H1 (cell line): ENCODE measurements at regions not wholly inside any gene's neighbourhood (a gene's known extent, or its start where the extent isn't known, plus 50 kb on each side); places are given as distances from the start of the nearest gene placed in this dataset.

ENCODE experiments used
- CTCF ChIA-PET: fragments of 300-600 bp; sonication (Branson Sonifier 250); formaldehyde crosslinking; loops from one replicate; lab custom pipeline; 2021; ENCODE audit not compliant: partially characterized antibody; lab: Charles Lee
- POLR2A ChIA-PET: fragments of 300-600 bp; sonication (Branson Sonifier 250); formaldehyde crosslinking; loops from one replicate; lab custom pipeline; 2021; ENCODE audit warnings: inconsistent platforms; ENCODE audit not compliant: partially characterized antibody; lab: Charles Lee
- DNase-seq, 2 experiments: peaks; one replicate each; pipeline versions ENCODE4 v3.0.0 to v3.0.0-alpha.2; 2010 to 2022; ENCODE audit warnings: low spot score in 2 of 2, low read depth in 1 of 2, mixed read lengths in 1 of 2
- FAIRE-seq: peaks from 2 replicates; lab custom pipeline; 2011; peaks lifted over from hg19 to GRCh38; lab: Jason Lieb, UNC
- H2AFZ ChIP-seq: 2 replicates; pipeline ENCODE4 v1.8.1; 2012; ENCODE audit warnings: low read length, inconsistent platforms
- H2AK5ac ChIP-seq: 2 replicates; pipeline ENCODE4 v1.6.1; 2013; ENCODE audit warnings: low read depth, low read length
- H2BK120ac ChIP-seq: replicated peaks from 2 replicates; pipeline ENCODE3; 2013; ENCODE audit warnings: low read depth, low read length, inconsistent platforms
- H2BK12ac ChIP-seq: 2 replicates; pipeline ENCODE4 v1.6.1; 2013; ENCODE audit warnings: low read depth, low read length
- H2BK15ac ChIP-seq: 2 replicates; pipeline ENCODE4 v1.6.1; 2013; ENCODE audit warnings: low read length
- H2BK20ac ChIP-seq: 2 replicates; pipeline ENCODE4 v1.6.1; 2013; ENCODE audit warnings: low read length
- H2BK5ac ChIP-seq: 2 replicates; pipeline ENCODE4 v1.6.1; 2013; ENCODE audit warnings: low read depth, low read length
- H3K14ac ChIP-seq: 2 replicates; pipeline ENCODE4 v1.6.1; 2013; ENCODE audit warnings: inconsistent platforms; ENCODE audit not compliant: insufficient read length
- H3K18ac ChIP-seq: 2 replicates; pipeline ENCODE4 v1.6.1; 2013; ENCODE audit warnings: low read length; ENCODE audit errors: extremely low read depth
- H3K23ac ChIP-seq: 2 replicates; pipeline ENCODE4 v1.6.1; 2013; ENCODE audit warnings: inconsistent platforms; ENCODE audit not compliant: insufficient read length
- H3K23me2 ChIP-seq: 2 replicates; pipeline ENCODE4 v1.6.1; 2013; ENCODE audit warnings: low read depth, low read length
- H3K27ac ChIP-seq: 2 replicates; pipeline ENCODE4 v1.6.1; 2011; ENCODE audit warnings: low read depth, low read length, inconsistent platforms
- H3K27me3 ChIP-seq, 4 experiments: replicated peaks in 1 of 4; 1 replicate in 1 of 4; 2 replicates in 3 of 4; pipeline versions ENCODE4 v1.6.1 to v1.8.1; 2011 to 2013; ENCODE audit warnings: low read length in 3 of 4, mild to moderate bottlenecking in 3 of 4, inconsistent platforms in 2 of 4, mixed read lengths in 2 of 4, moderate library complexity in 1 of 4; ENCODE audit not compliant: control insufficient read depth in 3 of 4, insufficient read depth in 3 of 4; ENCODE audit errors: extremely low read depth in 1 of 4
- H3K36me3 ChIP-seq, 4 experiments: 2 replicates each; pipeline versions ENCODE4 v1.6.1 to v1.8.1; 2011 to 2013; ENCODE audit warnings: mild to moderate bottlenecking in 4 of 4, low read length in 3 of 4, moderate library complexity in 2 of 4, control low read depth in 1 of 4, inconsistent platforms in 1 of 4; ENCODE audit not compliant: insufficient read depth in 4 of 4, control insufficient read depth in 2 of 4
- H3K4ac ChIP-seq: replicated peaks from 2 replicates; pipeline ENCODE3; 2013; ENCODE audit warnings: low read length, low read depth, mixed read lengths, inconsistent platforms; ENCODE audit not compliant: insufficient read length
- H3K4me1 ChIP-seq, 4 experiments: replicated peaks in 1 of 4; 1 replicate in 1 of 4; 2 replicates in 3 of 4; pipeline versions ENCODE4 v1.6.1 to v1.8.1; 2011 to 2013; ENCODE audit warnings: low read length in 3 of 4, inconsistent platforms in 2 of 4, mixed read lengths in 1 of 4; ENCODE audit not compliant: insufficient read depth in 4 of 4, control insufficient read depth in 3 of 4
- H3K4me2 ChIP-seq, 2 experiments: 2 replicates each; pipeline versions ENCODE4 v1.6.1 to v1.8.1; 2011 to 2013; ENCODE audit warnings: low read depth in 2 of 2, low read length in 2 of 2, control low read depth in 1 of 2, inconsistent platforms in 1 of 2, mild to moderate bottlenecking in 1 of 2; ENCODE audit not compliant: insufficient read depth in 1 of 2
- H3K4me3 ChIP-seq, 4 experiments: fragments of 200-600, 300-600 bp in 1 of 4; sonication (generic), shearing (Covaris generic), sonication (Bioruptor Twin) in 1 of 4; 2 replicates each; pipeline versions ENCODE4 v1.5.1 to v1.8.1; 2011 to 2016; ENCODE audit warnings: low read length in 4 of 4, low read depth in 3 of 4, control low read depth in 2 of 4, inconsistent platforms in 2 of 4, mild to moderate bottlenecking in 2 of 4, mixed read lengths in 1 of 4, moderate library complexity in 1 of 4; ENCODE audit not compliant: insufficient read depth in 2 of 4; ENCODE audit errors: extremely low read depth in 1 of 4
- H3K56ac ChIP-seq: replicated peaks from 2 replicates; pipeline ENCODE3; 2013; ENCODE audit warnings: low read depth, mild to moderate bottlenecking, mixed read lengths, low read length, inconsistent platforms; ENCODE audit not compliant: insufficient read length
- H3K79me1 ChIP-seq: 2 replicates; pipeline ENCODE4 v1.6.1; 2013; ENCODE audit warnings: low read depth, low read length, control low read depth
- H3K79me2 ChIP-seq, 2 experiments: 2 replicates each; pipeline versions ENCODE4 v1.6.1 to v1.8.1; 2012 to 2013; ENCODE audit warnings: low read length in 2 of 2, mild to moderate bottlenecking in 2 of 2, inconsistent platforms in 1 of 2; ENCODE audit not compliant: insufficient read depth in 2 of 2, control insufficient read depth in 1 of 2
- H3K9ac ChIP-seq, 4 experiments: replicated peaks in 1 of 4; 1 replicate in 1 of 4; 2 replicates in 3 of 4; pipeline versions ENCODE4 v1.6.1 to v1.8.1; 2011 to 2013; ENCODE audit warnings: low read depth in 3 of 4, low read length in 3 of 4, control low read depth in 2 of 4, mild to moderate bottlenecking in 2 of 4, moderate library complexity in 2 of 4, inconsistent platforms in 1 of 4; ENCODE audit errors: extremely low read depth in 1 of 4
- H3K9me3 ChIP-seq, 2 experiments: 2 replicates each; pipeline versions ENCODE4 v1.6.1 to v1.8.1; 2012 to 2013; ENCODE audit warnings: mild to moderate bottlenecking in 2 of 2, moderate library complexity in 2 of 2, control low read depth in 1 of 2, inconsistent platforms in 1 of 2, low read depth in 1 of 2, low read length in 1 of 2, mixed read lengths in 1 of 2; ENCODE audit not compliant: insufficient read depth in 2 of 2
- H4K20me1 ChIP-seq, 2 experiments: replicated peaks in 1 of 2; 2 replicates each; pipeline versions ENCODE3 to v1.8.1; 2011 to 2013; ENCODE audit warnings: inconsistent platforms in 2 of 2, low read length in 2 of 2, mild to moderate bottlenecking in 1 of 2; ENCODE audit not compliant: insufficient read depth in 2 of 2, control insufficient read depth in 1 of 2
- H4K5ac ChIP-seq: 2 replicates; pipeline ENCODE4 v1.6.1; 2013; ENCODE audit warnings: low read length, low read depth, mixed read lengths, inconsistent platforms; ENCODE audit not compliant: insufficient read length
- H4K8ac ChIP-seq: 2 replicates; pipeline ENCODE4 v1.8.0; 2013; ENCODE audit warnings: mild to moderate bottlenecking, moderate library complexity, low read length, inconsistent platforms; ENCODE audit not compliant: insufficient read depth; ENCODE audit errors: extremely low read depth
- H4K91ac ChIP-seq: replicated peaks from 2 replicates; pipeline ENCODE3; 2013; ENCODE audit warnings: low read length, mixed read lengths, inconsistent platforms; ENCODE audit not compliant: insufficient read length
- CBX5 ChIP-seq: fragments of 300-800, 300-1000 bp; sonication (generic); IDR thresholded peaks from 2 replicates; pipeline ENCODE4 v1.7.1; 2016; ENCODE audit warnings: antibody characterized with exemption, low read length, low read depth
- CEBPB ChIP-seq: IDR thresholded peaks from 2 replicates; pipeline ENCODE4 v1.6.1; 2012; ENCODE audit warnings: low read depth, low read length
- MAFK ChIP-seq: IDR thresholded peaks from 2 replicates; pipeline ENCODE4 v1.6.1; 2012; ENCODE audit warnings: low read depth, mild to moderate bottlenecking, improper control_type of control experiment, low read length
- SIN3A ChIP-seq, 2 experiments: IDR thresholded peaks in 1 of 2; conservative IDR thresholded peaks in 1 of 2; 2 replicates each; pipeline ENCODE4 v1.6.1; 2011 to 2012; ENCODE audit warnings: low read length in 2 of 2, improper control_type of control experiment in 1 of 2, low read depth in 1 of 2, mild to moderate bottlenecking in 1 of 2
- TBP ChIP-seq: IDR thresholded peaks from 2 replicates; pipeline ENCODE4 v1.6.1; 2011; ENCODE audit warnings: low read depth, low read length, improper control_type of control experiment
- WGBS, 2 experiments: shearing (Covaris generic) in 1 of 2; methylation state at CpG; one replicate each; pipeline versions ENCODE4 v1.1.6 to v1.1.7; 2013 to 2015; ENCODE audit warnings: low lambda C conversion rate in 2 of 2, mixed read lengths in 2 of 2, inconsistent platforms in 1 of 2, low coverage in 1 of 2, missing lambda C conversion rate in 1 of 2; ENCODE audit not compliant: insufficient replicate concordance in 2 of 2, insufficient coverage in 1 of 2, insufficient read length in 1 of 2; ENCODE audit errors: extremely low coverage in 1 of 2, missing lambda C conversion rate in 1 of 2; 5-methylcytosine and 5-hydroxymethylcytosine counted together

DNA sequence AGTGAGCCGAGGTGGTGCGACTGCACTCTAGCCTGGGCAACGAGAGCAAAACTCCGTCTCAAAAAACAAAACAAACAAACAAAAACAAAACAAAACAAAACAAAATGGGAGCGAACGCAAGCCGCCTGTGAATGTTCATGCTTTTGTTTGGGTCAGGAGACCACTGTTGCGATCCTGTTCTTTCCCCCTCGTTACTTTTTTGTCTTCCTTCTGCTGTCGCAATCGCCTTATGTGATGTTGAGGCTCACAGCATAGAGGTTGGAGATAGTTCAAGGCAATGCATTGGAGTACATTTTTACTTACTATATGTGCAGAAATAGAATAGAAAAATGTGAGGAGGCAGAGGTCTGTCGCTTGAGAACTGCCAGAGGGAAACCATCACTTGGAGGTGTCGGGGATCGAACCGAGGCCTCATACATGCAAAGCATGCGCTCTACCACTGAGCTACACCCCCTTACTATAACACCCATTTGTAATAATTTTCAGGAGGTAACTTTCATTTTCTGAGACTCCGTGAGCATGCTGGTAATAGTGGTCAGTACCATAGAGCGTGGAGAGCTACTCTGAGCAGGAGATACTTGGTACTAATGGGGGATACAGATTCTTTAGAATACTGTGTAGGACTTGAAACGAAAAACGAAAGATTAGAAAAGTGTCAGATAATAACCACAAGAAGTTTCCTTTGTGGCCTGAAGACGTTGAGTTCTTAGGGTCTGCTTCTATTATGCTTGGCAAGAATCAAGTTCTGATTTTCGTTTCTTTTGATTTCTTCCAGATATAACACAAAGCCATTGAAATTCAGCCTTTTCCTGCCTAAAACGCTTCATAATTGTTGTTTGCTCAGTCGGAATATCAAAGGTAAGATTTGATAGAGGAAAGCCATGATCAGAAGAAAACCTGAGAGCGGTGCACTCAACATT is 121.1 kb downstream of the TRIM27 start:
- Histone ChIP-seq H3K56ac (no peak overlapping the region), H3K79me2 (no peaks in the 10 kb centered on the region), H2BK5ac (no peak overlapping the region), H4K5ac (no peak overlapping the region), H4K20me1 (no peaks in the 10 kb centered on the region), H3K79me1 (no peaks in the 10 kb centered on the region), H3K36me3 (no peaks in the 10 kb centered on the region), H4K91ac (no peak overlapping the region), H3K4ac (no peak overlapping the region), H2AFZ (peak overlapping the region; percentile 85), H3K18ac (no peak overlapping the region), H3K27me3 (peaks cover 2 to 23% (median 12%) of the 10 kb centered on the region in 4 experiments; a peak in 6 of 7 replicates), H3K27ac (no peak overlapping the region), H3K4me1 (no peaks in the 10 kb centered on the region; a peak in 1 of 7 replicates), H3K23ac (no peak overlapping the region), H2BK15ac (no peak overlapping the region), H3K23me2 (peaks cover 7% of the 10 kb centered on the region), H2BK12ac (no peak overlapping the region), H3K9ac (no peak overlapping the region), H3K9me3 (no peaks in the 10 kb centered on the region), H3K4me2 (peak overlapping the region; percentile 57 to 89), H3K4me3 (peak overlapping the region; percentile 47 to 74 (median 61); a peak in 7 of 8 replicates), H2BK20ac (no peak overlapping the region), H2AK5ac (no peak overlapping the region), H4K8ac (no peak overlapping the region), H2BK120ac (no peak overlapping the region), H3K14ac (no peak overlapping the region)
- WGBS, 2 experiments: 35% methylated on average over 25 of the region's 25 CpGs; no CpG with 5 or more reads in 1 of the 2 experiments
- peak; percentile 88 for FAIRE-seq
- ChIA-PET CTCF (interaction anchor here (0.5 to 1.2 kb wide), 2 partner anchors 29 to 214 kb away, joined by 3 read pairs; no protein-coding TSS in a partner anchor), POLR2A (interaction anchor here (0.7 to 1.1 kb wide), 3 partner anchors 11 to 44 kb away, joined by 3 read pairs; no protein-coding TSS in a partner anchor)
- peak; percentile 50 to 75 for DNase-seq
- peak; percentile 53; the same call in 1 of the 2 replicates for TF ChIP-seq MAFK
- TF ChIP-seq CEBPB: 0 out of 2 replicates have a peak, but pooled peaks have one; percentile 28
- peak; percentile 98 for TF ChIP-seq TBP
- TF ChIP-seq SIN3A (conservative IDR thresholded peaks at IDR 0.05 in 1 of 2, IDR thresholded peaks at IDR 0.05 in 1 of 2; ENCODE audit: low read depth in 1 of 2, low read length in 2 of 2): peak in 1 of 2 experiments; percentile 45; a peak in 1 of 4 replicates
- no peak for TF ChIP-seq CBX5
